A673 (cell line): ENCODE measurements at regions not wholly inside any gene's neighbourhood (a gene's known extent, or its start where the extent isn't known, plus 50 kb on each side); places are given as distances from the start of the nearest gene placed in this dataset.

Experiments
- BruUV-seq: library from RNA; stranded (reverse); fragments of 400-500 nt; replicated peaks from 2 replicates; lab custom pipeline; 2021; lab: Mats Ljungman, UMichigan
- CTCF ChIA-PET: fragments of 300-600 bp; sonication (Branson Sonifier 250); formaldehyde crosslinking; loops from one replicate; lab custom pipeline; 2022; ENCODE audit warnings: antibody characterized with exemption; lab: Charles Lee
- POLR2A ChIA-PET: fragments of 300-600 bp; sonication (Branson Sonifier 250); formaldehyde crosslinking; loops from one replicate; lab custom pipeline; 2022; ENCODE audit warnings: antibody characterized with exemption; ENCODE audit not compliant: low non-redundant PET; lab: Charles Lee
- DNase-seq: peaks from one replicate; pipeline ENCODE4 v3.0.0-alpha.2; 2015; ENCODE audit warnings: low spot score
- H3K27ac ChIP-seq: fragments of 200-600 bp; sonication (generic); 2 replicates; pipeline ENCODE4 v1.5.1; 2016; ENCODE audit warnings: mixed run types, low read depth, mild to moderate bottlenecking, mixed read lengths, antibody characterized with exemption, low read length; ENCODE audit not compliant: poor library complexity, severe bottlenecking
- H3K27me3 ChIP-seq: fragments of 200-600 bp; sonication (generic); replicated peaks from 2 replicates; pipeline ENCODE4 v1.6.1; 2017; ENCODE audit warnings: mixed run types, low read depth, mild to moderate bottlenecking, mixed read lengths, antibody characterized with exemption, low read length; ENCODE audit not compliant: insufficient read depth, poor library complexity
- H3K36me3 ChIP-seq: fragments of 200-600 bp; sonication (generic); 2 replicates; pipeline ENCODE4 v1.6.1; 2016; ENCODE audit warnings: mixed run types, mild to moderate bottlenecking, mixed read lengths, antibody characterized with exemption, low read length; ENCODE audit not compliant: insufficient read depth, poor library complexity, severe bottlenecking
- H3K4me1 ChIP-seq: fragments of 200-600 bp; sonication (generic); 2 replicates; pipeline ENCODE4 v1.6.1; 2017; ENCODE audit warnings: mixed run types, mild to moderate bottlenecking, mixed read lengths, antibody characterized with exemption, low read length; ENCODE audit not compliant: insufficient read depth, poor library complexity, severe bottlenecking
- H3K4me3 ChIP-seq: fragments of 200-600 bp; sonication (generic); 2 replicates; pipeline ENCODE4 v1.5.1; 2016; ENCODE audit warnings: low read depth, mixed run types, mild to moderate bottlenecking, mixed read lengths, low read length; ENCODE audit not compliant: poor library complexity, severe bottlenecking
- H3K9me3 ChIP-seq: fragments of 200-600 bp; sonication (generic); 2 replicates; pipeline ENCODE4 v1.6.1; 2016; ENCODE audit warnings: mixed run types, low read depth, mild to moderate bottlenecking, mixed read lengths, antibody characterized with exemption, low read length; ENCODE audit not compliant: poor library complexity, severe bottlenecking
- EZH2 ChIP-seq: fragments of 200-600 bp; sonication (generic); IDR thresholded peaks from 2 replicates; pipeline ENCODE4 v1.6.1; 2017; ENCODE audit warnings: borderline replicate concordance, low read depth, mild to moderate bottlenecking, mixed read lengths, antibody characterized with exemption, low read length; ENCODE audit not compliant: poor library complexity, severe bottlenecking
- intact Hi-C: fragments of 100-400 bp; cut with micrococcal nuclease; formaldehyde crosslinking; loops from one replicate; pipeline ENCODE4 v1.10.0; 2022; ENCODE audit not compliant: unreplicated experiment
- TF ChIP-seq, protein P1 (sequence below): fragments of 300-800, 200-600 bp; sonication (generic); conservative IDR thresholded peaks from 2 replicates; pipeline ENCODE4 v1.5.1; 2017; ENCODE audit warnings: low read depth, mild to moderate bottlenecking, antibody characterized with exemption, low read length, moderate library complexity, mixed read lengths

DNA sequence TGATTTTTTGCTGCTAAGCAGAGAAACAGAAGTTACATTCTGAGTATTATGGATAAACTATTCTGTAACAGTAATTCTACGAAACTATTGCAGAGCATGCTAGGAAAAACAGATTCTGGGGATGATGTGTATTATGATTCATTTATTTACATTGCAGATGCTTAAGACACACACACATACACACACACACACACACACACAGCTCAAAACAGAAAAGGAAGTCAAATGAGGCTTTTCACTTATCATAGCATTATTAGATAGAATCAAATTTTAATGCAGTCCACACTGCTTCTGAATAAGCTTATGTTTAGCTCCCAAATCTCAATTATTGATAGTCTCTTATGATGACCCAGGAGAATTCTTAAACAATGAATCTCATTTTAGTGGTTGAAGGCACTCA lies 307.2 kb downstream of the HGF start:
- no peaks in the 10 kb centered on the region for H3K27me3 ChIP-seq
- no peaks in the 10 kb centered on the region for H3K4me1 ChIP-seq
- CTCF ChIA-PET: no interaction called here
- intact Hi-C loops: no loop called here
- H3K27ac ChIP-seq: no peak overlapping the region
- POLR2A ChIA-PET: no interaction called here
- BruUV-seq: no TSS peak
- H3K4me3 ChIP-seq: no peak overlapping the region
- no peak for TF ChIP-seq EZH2
- TF ChIP-seq, protein P1, sequence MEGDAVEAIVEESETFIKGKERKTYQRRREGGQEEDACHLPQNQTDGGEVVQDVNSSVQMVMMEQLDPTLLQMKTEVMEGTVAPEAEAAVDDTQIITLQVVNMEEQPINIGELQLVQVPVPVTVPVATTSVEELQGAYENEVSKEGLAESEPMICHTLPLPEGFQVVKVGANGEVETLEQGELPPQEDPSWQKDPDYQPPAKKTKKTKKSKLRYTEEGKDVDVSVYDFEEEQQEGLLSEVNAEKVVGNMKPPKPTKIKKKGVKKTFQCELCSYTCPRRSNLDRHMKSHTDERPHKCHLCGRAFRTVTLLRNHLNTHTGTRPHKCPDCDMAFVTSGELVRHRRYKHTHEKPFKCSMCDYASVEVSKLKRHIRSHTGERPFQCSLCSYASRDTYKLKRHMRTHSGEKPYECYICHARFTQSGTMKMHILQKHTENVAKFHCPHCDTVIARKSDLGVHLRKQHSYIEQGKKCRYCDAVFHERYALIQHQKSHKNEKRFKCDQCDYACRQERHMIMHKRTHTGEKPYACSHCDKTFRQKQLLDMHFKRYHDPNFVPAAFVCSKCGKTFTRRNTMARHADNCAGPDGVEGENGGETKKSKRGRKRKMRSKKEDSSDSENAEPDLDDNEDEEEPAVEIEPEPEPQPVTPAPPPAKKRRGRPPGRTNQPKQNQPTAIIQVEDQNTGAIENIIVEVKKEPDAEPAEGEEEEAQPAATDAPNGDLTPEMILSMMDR: no peak
- no peaks in the 10 kb centered on the region for H3K9me3 ChIP-seq
- DNase-seq: no peak
- no peaks in the 10 kb centered on the region for H3K36me3 ChIP-seq

- no peak overlapping the region for H3K4me3 ChIP-seq
- DNase-seq: no peak
- H3K4me1 ChIP-seq: no peaks in the 10 kb centered on the region
- no TSS peak for BruUV-seq
- H3K9me3 ChIP-seq: no peaks in the 10 kb centered on the region
- intact Hi-C loops: no loop called here
- H3K36me3 ChIP-seq: no peaks in the 10 kb centered on the region
- H3K27ac ChIP-seq: no peak overlapping the region
- TF ChIP-seq, protein P1: no peak
- TF ChIP-seq EZH2: no peak
- POLR2A ChIA-PET: no interaction called here
- H3K27me3 ChIP-seq: no peaks in the 10 kb centered on the region
- CTCF ChIA-PET: no interaction called here
These were observed 309.4 kb downstream of the HGF start for GRCh38 chr7:81460250-81461045.

- Histone ChIP-seq H3K4me3 (no peak overlapping the region), H3K9me3 (no peaks in the 10 kb centered on the region), H3K27me3 (no peaks in the 10 kb centered on the region), H3K27ac (no peak overlapping the region), H3K36me3 (no peaks in the 10 kb centered on the region), H3K4me1 (no peaks in the 10 kb centered on the region)
- TF ChIP-seq EZH2: no peak
- TF ChIP-seq, protein P1: no peak
- intact Hi-C loops: loop anchor here (5.0 kb wide), 2 partner anchors 542 to 762 kb away; partner anchors contain the start of gene SEMA3C
- CTCF ChIA-PET: no interaction called here
- no TSS peak for BruUV-seq
- POLR2A ChIA-PET: no interaction called here
- DNase-seq: no peak
These were observed 310.4 kb downstream of the HGF start for GRCh38 chr7:81459485-81459884.
